HepG2 (cell line): ENCODE measurements at regions not wholly inside any gene's neighbourhood (a gene's known extent, or its start where the extent isn't known, plus 50 kb on each side); places are given as distances from the start of the nearest gene placed in this dataset.

Experiments
- ATAC-seq: fragments of 200-7000 bp; cut with Tn5 transposase; 3 replicates; pipeline ENCODE4 v1.9.1; 2020; ENCODE audit warnings: mild to moderate bottlenecking, moderate library complexity
- BruUV-seq: library from RNA; stranded (reverse); fragments of 400-500 nt; replicated peaks from 2 replicates; lab custom pipeline; 2021; lab: Mats Ljungman, UMichigan
- CTCF ChIA-PET: fragments of 300-600 bp; formaldehyde crosslinking; extraction: SDS; loops from one replicate; lab custom pipeline; 2021; ENCODE audit warnings: low total read pairs, inconsistent platforms, low intra/inter-chr PET ratio; lab: Yijun Ruan, JAX
- POLR2A ChIA-PET: fragments of 350-600 bp; sonication (Branson Sonifier 250); formaldehyde crosslinking; loops from one replicate; lab custom pipeline; 2020; ENCODE audit warnings: antibody characterized with exemption, inconsistent platforms; lab: Yijun Ruan, JAX
- DNase-seq: peaks from one replicate; pipeline ENCODE4 v3.0.0-alpha.2; 2015; ENCODE audit warnings: low spot score
- FAIRE-seq: peaks from 3 replicates; lab custom pipeline; 2011; peaks lifted over from hg19 to GRCh38; lab: Jason Lieb, UNC
- H2AFZ ChIP-seq: one replicate; pipeline ENCODE4 v1.6.1; 2011; ENCODE audit warnings: low read length, inconsistent platforms
- H3K27ac ChIP-seq: fragments of 300-600 bp; 3 replicates; pipeline ENCODE4 v1.8.0; 2011; ENCODE audit warnings: mixed run types, mild to moderate bottlenecking, mixed read lengths, low read length, inconsistent platforms; ENCODE audit not compliant: insufficient read depth; ENCODE audit errors: extremely low read length
- H3K27me3 ChIP-seq, 2 experiments: fragments of 200-600 bp in 1 of 2; 2 replicates in 1 of 2; 3 replicates in 1 of 2; pipeline versions ENCODE4 v1.6.0 to v1.8.0; 2011; ENCODE audit warnings: low read length in 2 of 2, mild to moderate bottlenecking in 2 of 2, moderate library complexity in 2 of 2, inconsistent platforms in 1 of 2; ENCODE audit not compliant: insufficient read depth in 2 of 2, control insufficient read depth in 1 of 2
- H3K36me3 ChIP-seq, 2 experiments: fragments of 200-600 bp in 1 of 2; replicated peaks in 1 of 2; 2 replicates in 1 of 2; 3 replicates in 1 of 2; pipeline versions ENCODE4 v1.5.1 to v1.8.0; 2011; ENCODE audit warnings: low read length in 2 of 2, inconsistent platforms in 1 of 2; ENCODE audit not compliant: insufficient read depth in 2 of 2, control insufficient read depth in 1 of 2
- H3K4me1 ChIP-seq: 2 replicates; pipeline ENCODE4 v1.5.1; 2012; ENCODE audit warnings: low read length, inconsistent platforms; ENCODE audit not compliant: insufficient read depth
- H3K4me2 ChIP-seq: 2 replicates; pipeline ENCODE4 v1.6.0; 2011; ENCODE audit warnings: low read depth, low read length, inconsistent platforms
- H3K4me3 ChIP-seq, 3 experiments: fragments of 200-600 bp in 1 of 3; sonication (generic), shearing (Covaris generic) in 1 of 3; replicated peaks in 1 of 3; 2 replicates each; pipeline ENCODE4 v1.5.1; 2011 to 2016; ENCODE audit warnings: low read length in 3 of 3, inconsistent platforms in 2 of 3, low read depth in 2 of 3, mild to moderate bottlenecking in 2 of 3, control low read depth in 1 of 3, mixed read lengths in 1 of 3; ENCODE audit not compliant: insufficient read depth in 1 of 3
- H3K79me2 ChIP-seq: one replicate; pipeline ENCODE4 v1.6.1; 2011; ENCODE audit warnings: low read length, inconsistent platforms; ENCODE audit not compliant: insufficient read depth
- H3K9ac ChIP-seq: 2 replicates; pipeline ENCODE4 v1.6.0; 2011; ENCODE audit warnings: mild to moderate bottlenecking, low read depth, low read length, inconsistent platforms; ENCODE audit not compliant: insufficient read depth
- H3K9me3 ChIP-seq: 2 replicates; pipeline ENCODE4 v1.5.1; 2012; ENCODE audit warnings: mild to moderate bottlenecking, low read length
- H4K20me1 ChIP-seq: 2 replicates; pipeline ENCODE4 v1.6.0; 2011; ENCODE audit warnings: inconsistent platforms, mild to moderate bottlenecking, low read length, moderate library complexity; ENCODE audit not compliant: insufficient read depth
- FOXP1 ChIP-seq, 2 experiments: fragments of 450-650 bp in 1 of 2; IDR thresholded peaks; 2 replicates each; pipeline ENCODE4 v1.6.1; 2017 to 2018; ENCODE audit warnings: antibody characterized with exemption in 1 of 2
- TP53 ChIP-seq: sonication (generic); formaldehyde crosslinking; conservative IDR thresholded peaks from 2 replicates; pipeline ENCODE4 v1.4.0; 2020; ENCODE audit warnings: missing genetic modification reagents
- TSC22D2 ChIP-seq: sonication (generic); formaldehyde crosslinking; IDR thresholded peaks from 2 replicates; pipeline ENCODE4 v1.5.1; 2020; ENCODE audit warnings: missing genetic modification reagents, mild to moderate bottlenecking, borderline replicate concordance
- ZNF235 ChIP-seq: sonication (generic); formaldehyde crosslinking; IDR thresholded peaks from 2 replicates; pipeline ENCODE4 v1.8.1; 2023; ENCODE audit warnings: mild to moderate bottlenecking, missing genetic modification reagents, borderline replicate concordance
- ZNF501 ChIP-seq: sonication (generic); formaldehyde crosslinking; IDR thresholded peaks from 2 replicates; pipeline ENCODE4 v1.5.1; 2020; ENCODE audit warnings: mild to moderate bottlenecking, moderate library complexity, missing genetic modification reagents
- ZNF839 ChIP-seq: sonication (generic); formaldehyde crosslinking; IDR thresholded peaks from 2 replicates; pipeline ENCODE4 v1.4.0; 2020; ENCODE audit warnings: missing genetic modification reagents, mild to moderate bottlenecking, borderline replicate concordance
- ZSCAN30 ChIP-seq: sonication (generic); formaldehyde crosslinking; IDR thresholded peaks from 2 replicates; pipeline ENCODE4 v1.5.0; 2020; ENCODE audit warnings: mild to moderate bottlenecking, missing genetic modification reagents
- WGBS: methylation state at CpG from one replicate; pipeline ENCODE4 v1.1.6; 2017; ENCODE audit warnings: low lambda C conversion rate; 5-methylcytosine and 5-hydroxymethylcytosine counted together
- in situ Hi-C: cut with HindIII; loops from 2 replicates; pipeline ENCODE4 v1.10.0; 2017; ENCODE audit warnings: low pct_unique_long_range_greater_than_20kb; ENCODE audit not compliant: extremely low pct_ligation_motif_present
- intact Hi-C: fragments of 100-400 bp; cut with micrococcal nuclease; formaldehyde crosslinking; loops from one replicate; pipeline ENCODE4 v1.10.0; 2022; ENCODE audit not compliant: unreplicated experiment
- TF ChIP-seq, protein P1 (sequence below): sonication (generic); formaldehyde crosslinking; IDR thresholded peaks from 2 replicates; pipeline ENCODE4 v1.5.1; 2020; ENCODE audit warnings: mild to moderate bottlenecking, missing genetic modification reagents, moderate library complexity
- TF ChIP-seq, protein P2 (sequence below): sonication (generic); formaldehyde crosslinking; IDR thresholded peaks from 2 replicates; pipeline ENCODE4 v1.5.1; 2020; ENCODE audit warnings: missing genetic modification reagents, mild to moderate bottlenecking, borderline replicate concordance
- TF ChIP-seq, protein P3 (sequence below): sonication (generic); formaldehyde crosslinking; IDR thresholded peaks from 2 replicates; pipeline ENCODE4 v1.5.0; 2020; ENCODE audit warnings: mild to moderate bottlenecking, missing genetic modification reagents, borderline replicate concordance
- TF ChIP-seq, protein P4 (sequence below): IDR thresholded peaks from 2 replicates; pipeline ENCODE4 v1.6.1; 2018; ENCODE audit warnings: missing genetic modification reagents, mild to moderate bottlenecking, missing compliant biosample characterization

DNA sequence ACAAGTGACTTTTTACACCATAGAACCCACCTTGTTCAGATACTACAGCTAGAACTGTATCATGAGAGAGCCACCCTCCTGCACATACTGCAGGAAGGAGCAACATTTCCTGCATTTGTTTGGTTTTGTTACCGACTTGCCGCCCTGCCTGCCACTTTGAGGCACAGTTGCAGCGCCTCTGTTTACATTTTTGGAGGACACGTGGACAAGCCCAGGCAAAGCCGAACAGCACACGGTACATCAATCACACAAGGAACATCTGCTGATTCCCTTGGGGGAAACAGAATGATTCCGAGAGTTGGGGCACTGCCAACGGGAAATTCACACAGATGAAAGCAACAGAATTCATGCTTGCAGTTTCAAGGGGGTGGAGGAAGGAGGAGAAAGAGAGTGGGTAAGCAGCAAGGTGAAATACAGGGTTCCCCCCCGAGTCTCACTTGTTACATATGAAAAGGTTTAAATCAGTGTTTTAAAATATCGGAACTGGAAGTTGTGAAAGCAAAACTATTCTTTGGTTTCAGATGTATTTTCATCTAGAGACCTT is 110.7 kb downstream of the BTG1 start:
- H3K27me3 ChIP-seq, result no peaks in the 10 kb centered on the region; a peak in 1 of 5 replicates
- 9% methylated on average over 10 of the region's 10 CpGs for WGBS
- 0 out of 2 replicates have a peak overlapping the region, but pooled peaks have one; percentile 33 for H3K9ac ChIP-seq
- in situ Hi-C loops (no loop called here), intact Hi-C loops (loop anchor here (10.0 kb wide), 1 partner anchor 110 kb away; the partner anchor contains the start of gene BTG1)
- peak overlapping the region; percentile 78 for H3K4me2 ChIP-seq
- no peaks in the 10 kb centered on the region for H3K36me3 ChIP-seq
- ChIA-PET POLR2A (interaction anchor here (0.8 to 1.2 kb wide), 2 partner anchors 109 to 111 kb away, joined by 3 read pairs; partner anchors contain the start of gene BTG1), CTCF (no interaction called here)
- H4K20me1 ChIP-seq, result no peaks in the 10 kb centered on the region
- peak; percentile 44 for DNase-seq
- no peaks in the 10 kb centered on the region for H3K79me2 ChIP-seq
- H2AFZ ChIP-seq, result peak overlapping the region; percentile 80
- H3K4me1 ChIP-seq, result peaks cover 32% of the 10 kb centered on the region
- H3K27ac ChIP-seq, result no peak overlapping the region
- peak; percentile 72 for FAIRE-seq
- peak; percentile 93 for ATAC-seq
- no TSS peak for BruUV-seq
- H3K9me3 ChIP-seq, result no peaks in the 10 kb centered on the region
- peak overlapping the region in 2 of 3 experiments; percentile 22 to 36; a peak in 2 of 6 replicates for H3K4me3 ChIP-seq
- TF ChIP-seq ZNF501 (CRISPR knock-in tag), result peak; percentile 49; the same call in 1 of the 2 replicates
- TF ChIP-seq, protein P1, sequence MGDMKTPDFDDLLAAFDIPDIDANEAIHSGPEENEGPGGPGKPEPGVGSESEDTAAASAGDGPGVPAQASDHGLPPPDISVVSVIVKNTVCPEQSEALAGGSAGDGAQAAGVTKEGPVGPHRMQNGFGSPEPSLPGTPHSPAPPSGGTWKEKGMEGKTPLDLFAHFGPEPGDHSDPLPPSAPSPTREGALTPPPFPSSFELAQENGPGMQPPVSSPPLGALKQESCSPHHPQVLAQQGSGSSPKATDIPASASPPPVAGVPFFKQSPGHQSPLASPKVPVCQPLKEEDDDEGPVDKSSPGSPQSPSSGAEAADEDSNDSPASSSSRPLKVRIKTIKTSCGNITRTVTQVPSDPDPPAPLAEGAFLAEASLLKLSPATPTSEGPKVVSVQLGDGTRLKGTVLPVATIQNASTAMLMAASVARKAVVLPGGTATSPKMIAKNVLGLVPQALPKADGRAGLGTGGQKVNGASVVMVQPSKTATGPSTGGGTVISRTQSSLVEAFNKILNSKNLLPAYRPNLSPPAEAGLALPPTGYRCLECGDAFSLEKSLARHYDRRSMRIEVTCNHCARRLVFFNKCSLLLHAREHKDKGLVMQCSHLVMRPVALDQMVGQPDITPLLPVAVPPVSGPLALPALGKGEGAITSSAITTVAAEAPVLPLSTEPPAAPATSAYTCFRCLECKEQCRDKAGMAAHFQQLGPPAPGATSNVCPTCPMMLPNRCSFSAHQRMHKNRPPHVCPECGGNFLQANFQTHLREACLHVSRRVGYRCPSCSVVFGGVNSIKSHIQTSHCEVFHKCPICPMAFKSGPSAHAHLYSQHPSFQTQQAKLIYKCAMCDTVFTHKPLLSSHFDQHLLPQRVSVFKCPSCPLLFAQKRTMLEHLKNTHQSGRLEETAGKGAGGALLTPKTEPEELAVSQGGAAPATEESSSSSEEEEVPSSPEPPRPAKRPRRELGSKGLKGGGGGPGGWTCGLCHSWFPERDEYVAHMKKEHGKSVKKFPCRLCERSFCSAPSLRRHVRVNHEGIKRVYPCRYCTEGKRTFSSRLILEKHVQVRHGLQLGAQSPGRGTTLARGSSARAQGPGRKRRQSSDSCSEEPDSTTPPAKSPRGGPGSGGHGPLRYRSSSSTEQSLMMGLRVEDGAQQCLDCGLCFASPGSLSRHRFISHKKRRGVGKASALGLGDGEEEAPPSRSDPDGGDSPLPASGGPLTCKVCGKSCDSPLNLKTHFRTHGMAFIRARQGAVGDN, result peak; percentile 41; the same call in 1 of the 2 replicates
- TF ChIP-seq, protein P2, sequence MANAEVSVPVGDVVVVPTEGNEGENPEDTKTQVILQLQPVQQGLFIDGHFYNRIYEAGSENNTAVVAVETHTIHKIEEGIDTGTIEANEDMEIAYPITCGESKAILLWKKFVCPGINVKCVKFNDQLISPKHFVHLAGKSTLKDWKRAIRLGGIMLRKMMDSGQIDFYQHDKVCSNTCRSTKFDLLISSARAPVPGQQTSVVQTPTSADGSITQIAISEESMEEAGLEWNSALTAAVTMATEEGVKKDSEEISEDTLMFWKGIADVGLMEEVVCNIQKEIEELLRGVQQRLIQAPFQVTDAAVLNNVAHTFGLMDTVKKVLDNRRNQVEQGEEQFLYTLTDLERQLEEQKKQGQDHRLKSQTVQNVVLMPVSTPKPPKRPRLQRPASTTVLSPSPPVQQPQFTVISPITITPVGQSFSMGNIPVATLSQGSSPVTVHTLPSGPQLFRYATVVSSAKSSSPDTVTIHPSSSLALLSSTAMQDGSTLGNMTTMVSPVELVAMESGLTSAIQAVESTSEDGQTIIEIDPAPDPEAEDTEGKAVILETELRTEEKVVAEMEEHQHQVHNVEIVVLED (CRISPR knock-in tag), result no peak
- TF ChIP-seq FOXP1 (IDR thresholded peaks at IDR 0.05), result no peak
- TF ChIP-seq FOXP1 (CRISPR knock-in tag; IDR thresholded peaks at IDR 0.05), result peak; percentile 76
- TF ChIP-seq, protein P3, sequence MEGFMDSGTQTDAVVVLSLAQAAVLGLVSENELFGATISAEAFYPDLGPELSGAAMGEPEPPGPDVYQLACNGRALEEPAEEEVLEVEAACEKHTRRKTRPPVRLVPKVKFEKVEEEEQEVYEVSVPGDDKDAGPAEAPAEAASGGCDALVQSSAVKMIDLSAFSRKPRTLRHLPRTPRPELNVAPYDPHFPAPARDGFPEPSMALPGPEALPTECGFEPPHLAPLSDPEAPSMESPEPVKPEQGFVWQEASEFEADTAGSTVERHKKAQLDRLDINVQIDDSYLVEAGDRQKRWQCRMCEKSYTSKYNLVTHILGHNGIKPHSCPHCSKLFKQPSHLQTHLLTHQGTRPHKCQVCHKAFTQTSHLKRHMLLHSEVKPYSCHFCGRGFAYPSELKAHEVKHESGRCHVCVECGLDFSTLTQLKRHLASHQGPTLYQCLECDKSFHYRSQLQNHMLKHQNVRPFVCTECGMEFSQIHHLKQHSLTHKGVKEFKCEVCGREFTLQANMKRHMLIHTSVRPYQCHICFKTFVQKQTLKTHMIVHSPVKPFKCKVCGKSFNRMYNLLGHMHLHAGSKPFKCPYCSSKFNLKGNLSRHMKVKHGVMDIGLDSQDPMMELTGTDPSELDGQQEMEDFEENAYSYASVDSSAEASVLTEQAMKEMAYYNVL (CRISPR knock-in tag), result no peak
- TF ChIP-seq TP53 (CRISPR knock-in tag), result peak; percentile 97
- TF ChIP-seq ZNF839 (CRISPR knock-in tag), result no peak
- no peak for TF ChIP-seq TSC22D2 (CRISPR knock-in tag)
- TF ChIP-seq, protein P4, sequence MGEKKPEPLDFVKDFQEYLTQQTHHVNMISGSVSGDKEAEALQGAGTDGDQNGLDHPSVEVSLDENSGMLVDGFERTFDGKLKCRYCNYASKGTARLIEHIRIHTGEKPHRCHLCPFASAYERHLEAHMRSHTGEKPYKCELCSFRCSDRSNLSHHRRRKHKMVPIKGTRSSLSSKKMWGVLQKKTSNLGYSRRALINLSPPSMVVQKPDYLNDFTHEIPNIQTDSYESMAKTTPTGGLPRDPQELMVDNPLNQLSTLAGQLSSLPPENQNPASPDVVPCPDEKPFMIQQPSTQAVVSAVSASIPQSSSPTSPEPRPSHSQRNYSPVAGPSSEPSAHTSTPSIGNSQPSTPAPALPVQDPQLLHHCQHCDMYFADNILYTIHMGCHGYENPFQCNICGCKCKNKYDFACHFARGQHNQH, result 0 out of 2 replicates have a peak, but pooled peaks have one; percentile 50
- no peak for TF ChIP-seq ZNF235 (CRISPR knock-in tag)
- no peak for TF ChIP-seq ZSCAN30 (CRISPR knock-in tag)
